ENCODE measurements at regions not wholly inside any gene's neighbourhood (a gene's known extent, or its start where the extent isn't known, plus 50 kb on each side); places are given as distances from the start of the nearest gene placed in this dataset.

- TF ChIP-seq, protein P1, sequence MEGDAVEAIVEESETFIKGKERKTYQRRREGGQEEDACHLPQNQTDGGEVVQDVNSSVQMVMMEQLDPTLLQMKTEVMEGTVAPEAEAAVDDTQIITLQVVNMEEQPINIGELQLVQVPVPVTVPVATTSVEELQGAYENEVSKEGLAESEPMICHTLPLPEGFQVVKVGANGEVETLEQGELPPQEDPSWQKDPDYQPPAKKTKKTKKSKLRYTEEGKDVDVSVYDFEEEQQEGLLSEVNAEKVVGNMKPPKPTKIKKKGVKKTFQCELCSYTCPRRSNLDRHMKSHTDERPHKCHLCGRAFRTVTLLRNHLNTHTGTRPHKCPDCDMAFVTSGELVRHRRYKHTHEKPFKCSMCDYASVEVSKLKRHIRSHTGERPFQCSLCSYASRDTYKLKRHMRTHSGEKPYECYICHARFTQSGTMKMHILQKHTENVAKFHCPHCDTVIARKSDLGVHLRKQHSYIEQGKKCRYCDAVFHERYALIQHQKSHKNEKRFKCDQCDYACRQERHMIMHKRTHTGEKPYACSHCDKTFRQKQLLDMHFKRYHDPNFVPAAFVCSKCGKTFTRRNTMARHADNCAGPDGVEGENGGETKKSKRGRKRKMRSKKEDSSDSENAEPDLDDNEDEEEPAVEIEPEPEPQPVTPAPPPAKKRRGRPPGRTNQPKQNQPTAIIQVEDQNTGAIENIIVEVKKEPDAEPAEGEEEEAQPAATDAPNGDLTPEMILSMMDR (IDR thresholded peaks at IDR 0.05; ENCODE audit: borderline replicate concordance, extremely low read depth, low read length, poor library complexity, severe bottlenecking) = no peak
- TF ChIP-seq EZH2 (IDR thresholded peaks at IDR 0.05; ENCODE audit: borderline replicate concordance, low read depth, low read length, severe bottlenecking) = no peak
Observed at GRCh38 chr2:158038901-158039300, 62.8 kb upstream of the UPP2 start.

All from DND-41 (cell line).